SK-N-SH treated with all-trans-retinoic acid at 6 μM for 48 hours (cell line): ENCODE measurements at regions not wholly inside any gene's neighbourhood (a gene's known extent, or its start where the extent isn't known, plus 50 kb on each side); places are given as distances from the start of the nearest gene placed in this dataset.

Source experiments
- ARNTL ChIP-seq: fragments of 450-650 bp; formaldehyde crosslinking; IDR thresholded peaks from 2 replicates; pipeline ENCODE4 v1.5.0; 2020; ENCODE audit warnings: low read depth, mild to moderate bottlenecking, moderate library complexity, borderline replicate concordance
- PATZ1 ChIP-seq: fragments of 250-450 bp; sonication (Bioruptor Pico); IDR thresholded peaks from 2 replicates; pipeline ENCODE4 v1.8.0; 2020; ENCODE audit warnings: mild to moderate bottlenecking, moderate library complexity, borderline replicate concordance
- RARB ChIP-seq: fragments of 250-450 bp; sonication (Bioruptor Pico); IDR thresholded peaks from 2 replicates; pipeline ENCODE4 v1.8.0; 2021; ENCODE audit warnings: mild to moderate bottlenecking, moderate library complexity
- TCF4 ChIP-seq: fragments of 250-450 bp; sonication (Bioruptor Pico); IDR thresholded peaks from 2 replicates; pipeline ENCODE4 v1.8.0; 2021; ENCODE audit warnings: mild to moderate bottlenecking, moderate library complexity, borderline replicate concordance
- ZC3H10 ChIP-seq: fragments of 250-450 bp; sonication (Bioruptor Pico); IDR thresholded peaks from 2 replicates; pipeline ENCODE4 v1.5.1; 2021; ENCODE audit warnings: mild to moderate bottlenecking, moderate library complexity
- ZNF565 ChIP-seq: fragments of 450-650 bp; formaldehyde crosslinking; conservative IDR thresholded peaks from 2 replicates; pipeline ENCODE4 v1.5.0; 2020; ENCODE audit warnings: low read depth, mild to moderate bottlenecking, moderate library complexity
- ZNF70 ChIP-seq: fragments of 450-650 bp; formaldehyde crosslinking; IDR thresholded peaks from 2 replicates; pipeline ENCODE4 v1.5.0; 2020; ENCODE audit warnings: mild to moderate bottlenecking, moderate library complexity

- TF ChIP-seq ZNF70 (CRISPR knock-in tag), result no peak
- TF ChIP-seq ARNTL (CRISPR knock-in tag), result no peak
- TF ChIP-seq PATZ1, result no peak
- no peak for TF ChIP-seq ZNF565 (CRISPR knock-in tag)
- no peak; the same call in 1 of the 2 replicates for TF ChIP-seq TCF4
- TF ChIP-seq RARB (CRISPR knock-in tag), result no peak
- no peak for TF ChIP-seq ZC3H10 (CRISPR knock-in tag)
Measured at GRCh38 chr16:85445779-85446222, 167.3 kb upstream of the GSE1 start.
